HG03520 (cell line): ENCODE measurements at regions not wholly inside any gene's neighbourhood (a gene's known extent, or its start where the extent isn't known, plus 50 kb on each side); places are given as distances from the start of the nearest gene placed in this dataset.
A peak's percentile ranks its signal among the peaks of the same experiment; 100 is the strongest.

Source experiments
- ATAC-seq: cut with Tn5 transposase; IDR thresholded peaks from one replicate; pipeline ENCODE4 v1.9.1; 2021; ENCODE audit warnings: mild to moderate bottlenecking, moderate library complexity; ENCODE audit not compliant: unreplicated experiment

GRCh38 chr11:109745996-109746625 is 324.1 kb downstream of the C11orf87 start:
- no peak for ATAC-seq

GRCh38 chr11:109747839-109748238 is 325.8 kb downstream of the C11orf87 start:
- ATAC-seq, result peak; percentile 74

- no peak for ATAC-seq
Measured at GRCh38 chr11:109749476-109749875, 327.5 kb downstream of the C11orf87 start.

GRCh38 chr11:109750964-109751363 is 329.0 kb downstream of the C11orf87 start:
- no peak for ATAC-seq

- ATAC-seq, result no peak
Measured at GRCh38 chr11:109752212-109752825, 330.3 kb downstream of the C11orf87 start.

- no peak for ATAC-seq
Measured at GRCh38 chr11:109756521-109756920, 334.5 kb downstream of the C11orf87 start.

GRCh38 chr11:109756951-109757350 is 335.0 kb downstream of the C11orf87 start:
- ATAC-seq, result no peak

- no peak for ATAC-seq
Measured at GRCh38 chr11:109762546-109762945, 330.6 kb upstream of the ZC3H12C start.

- no peak for ATAC-seq
Measured at GRCh38 chr11:109765709-109766311, 327.4 kb upstream of the ZC3H12C start.

GRCh38 chr11:109769858-109770257 is 323.3 kb upstream of the ZC3H12C start:
- ATAC-seq, result no peak

GRCh38 chr11:109770323-109770722 is 322.9 kb upstream of the ZC3H12C start:
- ATAC-seq, result no peak

- no peak for ATAC-seq
Measured at GRCh38 chr11:109772892-109773291, 320.3 kb upstream of the ZC3H12C start.

GRCh38 chr11:109775686-109776085 is 317.5 kb upstream of the ZC3H12C start:
- ATAC-seq, result no peak

- ATAC-seq, result no peak
Measured at GRCh38 chr11:109783014-109783413, 310.2 kb upstream of the ZC3H12C start.

GRCh38 chr11:109783840-109784239 is 309.4 kb upstream of the ZC3H12C start:
- peak; percentile 93 for ATAC-seq

- peak; percentile 21 for ATAC-seq
Measured at GRCh38 chr11:109784536-109784935, 308.7 kb upstream of the ZC3H12C start.

- no peak for ATAC-seq
Measured at GRCh38 chr11:109785198-109785597, 308.0 kb upstream of the ZC3H12C start.

- ATAC-seq, result no peak
Measured at GRCh38 chr11:109785714-109786113, 307.5 kb upstream of the ZC3H12C start.

GRCh38 chr11:109788948-109789490 is 304.2 kb upstream of the ZC3H12C start:
- no peak for ATAC-seq

- no peak for ATAC-seq
Measured at GRCh38 chr11:109789901-109790300, 303.3 kb upstream of the ZC3H12C start.

- ATAC-seq, result no peak
Measured at GRCh38 chr11:109791337-109791736, 301.9 kb upstream of the ZC3H12C start.

GRCh38 chr11:109794501-109794900 is 298.7 kb upstream of the ZC3H12C start:
- ATAC-seq, result no peak
